NCI-H460 (cell line): ENCODE measurements at regions not wholly inside any gene's neighbourhood (a gene's known extent, or its start where the extent isn't known, plus 50 kb on each side); places are given as distances from the start of the nearest gene placed in this dataset.
"Not testable (repeated sequence)": the region's sequence is repeated elsewhere in the genome, so short reads cannot be mapped to it uniquely, and the experiment has no call there.

ENCODE experiments used
- DNase-seq: peaks from one replicate; pipeline ENCODE4 v3.0.0-alpha.2; 2016; ENCODE audit warnings: low read depth; ENCODE audit errors: extremely low read depth

- DNase-seq: not testable (repeated sequence)
These were observed 54.9 kb upstream of the NBPF12 start for GRCh38 chr1:146883190-146883589.

GRCh38 chr1:146881096-146881495 lies 57.0 kb upstream of the NBPF12 start:
- DNase-seq: not testable (repeated sequence)

GRCh38 chr1:146863799-146864319 lies 74.3 kb upstream of the NBPF12 start:
- not testable (repeated sequence) for DNase-seq

- not testable (repeated sequence) for DNase-seq
These were observed 85.0 kb upstream of the NBPF12 start for GRCh38 chr1:146853147-146853546.

GRCh38 chr1:146850352-146850889 lies 87.7 kb upstream of the NBPF12 start:
- DNase-seq: not testable (repeated sequence)

GRCh38 chr1:146838725-146839124 lies 99.4 kb upstream of the NBPF12 start:
- not testable (repeated sequence) for DNase-seq

- DNase-seq: not testable (repeated sequence)
These were observed 111.2 kb upstream of the NBPF12 start for GRCh38 chr1:146826957-146827356.

GRCh38 chr1:146794236-146794635 lies 143.9 kb upstream of the NBPF12 start:
- DNase-seq: not testable (repeated sequence)

GRCh38 chr1:146792725-146793124 lies 145.4 kb upstream of the NBPF12 start:
- DNase-seq: not testable (repeated sequence)

- DNase-seq: not testable (repeated sequence)
These were observed 153.7 kb upstream of the NBPF12 start for GRCh38 chr1:146784212-146784940.

GRCh38 chr1:146781235-146781634 lies 156.9 kb upstream of the NBPF12 start:
- not testable (repeated sequence) for DNase-seq

GRCh38 chr1:146777826-146778602 lies 160.1 kb upstream of the NBPF12 start:
- not testable (repeated sequence) for DNase-seq

GRCh38 chr1:146774988-146775387 lies 163.1 kb upstream of the NBPF12 start:
- DNase-seq: not testable (repeated sequence)

GRCh38 chr1:146774271-146774670 lies 163.9 kb upstream of the NBPF12 start:
- not testable (repeated sequence) for DNase-seq

- DNase-seq: not testable (repeated sequence)
These were observed 166.7 kb upstream of the NBPF12 start for GRCh38 chr1:146771409-146771808.

- not testable (repeated sequence) for DNase-seq
These were observed 167.1 kb upstream of the NBPF12 start for GRCh38 chr1:146770998-146771397.

GRCh38 chr1:146763234-146763633 lies 174.9 kb upstream of the NBPF12 start:
- not testable (repeated sequence) for DNase-seq

GRCh38 chr1:146756858-146757257 lies 181.3 kb upstream of the NBPF12 start:
- DNase-seq: not testable (repeated sequence)

- not testable (repeated sequence) for DNase-seq
These were observed 189.4 kb upstream of the NBPF12 start for GRCh38 chr1:146748686-146749085.

GRCh38 chr1:146731981-146732680 lies 206.0 kb upstream of the NBPF12 start:
- DNase-seq: not testable (repeated sequence)
